GM19035 (cell line): ENCODE measurements at regions not wholly inside any gene's neighbourhood (a gene's known extent, or its start where the extent isn't known, plus 50 kb on each side); places are given as distances from the start of the nearest gene placed in this dataset.
"Not testable (repeated sequence)": the region's sequence is repeated elsewhere in the genome, so short reads cannot be mapped to it uniquely, and the experiment has no call there.

ENCODE experiments used
- ATAC-seq: cut with Tn5 transposase; IDR thresholded peaks from one replicate; pipeline ENCODE4 v1.9.1; 2021; ENCODE audit not compliant: unreplicated experiment

DNA sequence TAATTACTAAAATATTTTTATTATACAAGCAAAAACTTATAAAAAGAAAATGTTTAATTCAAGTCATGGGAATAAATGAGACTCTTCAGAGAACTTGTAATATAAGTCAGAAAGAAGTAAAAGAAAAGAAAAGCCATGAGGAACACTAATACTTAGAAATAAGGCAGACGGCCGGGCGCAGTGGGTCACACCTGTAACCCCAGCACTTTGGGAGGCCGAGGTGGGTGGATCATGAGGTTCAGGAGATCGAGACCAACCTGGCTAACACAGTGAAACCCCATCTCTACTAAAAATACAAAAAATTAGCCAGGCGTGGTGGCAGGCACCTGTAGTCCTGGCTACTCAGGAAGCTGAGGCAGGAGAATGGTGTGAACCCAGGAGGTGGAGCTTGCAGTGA is 528.6 kb downstream of the IRS2 start:
- not testable (repeated sequence) for ATAC-seq
